T-helper 2 cell treated with Interferon-gamma antibody and Interleukin-4, amounts not matched to agents 5 μg/mL and 100 μg/mL, for 36 hours (primary cell): ENCODE measurements at regions not wholly inside any gene's neighbourhood (a gene's known extent, or its start where the extent isn't known, plus 50 kb on each side); places are given as distances from the start of the nearest gene placed in this dataset.

Experiments
- DNase-seq: peaks from one replicate; pipeline ENCODE4 v3.0.0; 2021; ENCODE audit warnings: low spot score
- H3K27ac Mint-ChIP-seq: one replicate; pipeline ENCODE4 v1.8.0; 2021; ENCODE audit warnings: mild to moderate bottlenecking, mixed read lengths
- H3K27me3 Mint-ChIP-seq: one replicate; pipeline ENCODE4 v1.8.0; 2021; ENCODE audit warnings: low read depth, mixed read lengths
- H3K36me3 Mint-ChIP-seq: one replicate; pipeline ENCODE4 v1.8.0; 2021; ENCODE audit warnings: low read depth, mixed read lengths
- H3K4me1 Mint-ChIP-seq: one replicate; pipeline ENCODE4 v1.8.0; 2021; ENCODE audit warnings: low read depth, mixed read lengths
- H3K4me3 Mint-ChIP-seq: one replicate; pipeline ENCODE4 v1.8.0; 2022; ENCODE audit warnings: mild to moderate bottlenecking, moderate library complexity, mixed read lengths
- H3K9me3 Mint-ChIP-seq: one replicate; pipeline ENCODE4 v1.8.0; 2021; ENCODE audit warnings: mixed read lengths

DNA sequence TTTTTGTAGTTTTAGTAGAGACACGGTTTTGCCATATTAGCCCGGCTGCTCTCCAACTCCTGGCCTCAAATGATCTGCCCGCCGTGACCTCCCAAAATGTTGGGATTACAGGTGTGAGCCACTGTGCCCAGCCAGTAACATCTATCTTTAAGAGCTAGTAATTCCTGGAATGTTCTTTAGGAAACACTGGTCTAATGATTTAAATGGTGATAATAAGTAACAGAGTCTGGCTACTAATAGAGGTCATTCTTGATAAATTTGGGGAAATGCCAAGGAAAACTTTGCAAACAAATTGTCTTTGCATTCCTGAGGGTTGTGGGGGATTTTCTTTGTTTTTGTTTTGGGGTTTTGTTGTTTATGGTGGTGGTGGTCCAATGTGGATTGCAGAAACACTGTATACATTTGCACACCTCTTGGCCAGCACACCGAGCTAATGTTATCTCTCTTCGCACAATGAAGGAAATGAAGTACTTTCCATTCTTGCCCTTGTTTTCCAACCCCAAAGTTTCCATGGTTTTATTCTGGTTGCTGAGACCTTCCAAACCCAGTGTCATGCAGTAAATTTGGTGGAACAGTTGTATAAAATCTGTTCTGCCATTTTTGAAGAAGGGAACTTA is 51.3 kb upstream of the WIPF3 start:
- Mint-ChIP-seq H3K4me3 (no peak overlapping the region), H3K27ac (no peak overlapping the region), H3K27me3 (no peaks in the 10 kb centered on the region), H3K4me1 (no peaks in the 10 kb centered on the region), H3K9me3 (no peaks in the 10 kb centered on the region), H3K36me3 (no peaks in the 10 kb centered on the region)
- DNase-seq: no peak
